BE2C (cell line): ENCODE measurements at regions not wholly inside any gene's neighbourhood (a gene's known extent, or its start where the extent isn't known, plus 50 kb on each side); places are given as distances from the start of the nearest gene placed in this dataset.
"Not testable (repeated sequence)": the region's sequence is repeated elsewhere in the genome, so short reads cannot be mapped to it uniquely, and the experiment has no call there.

ENCODE experiments used
- DNase-seq: peaks from one replicate; pipeline ENCODE4 v3.0.0-alpha.2; 2020
- H3K27me3 ChIP-seq: fragments of 250-450 bp; sonication (Bioruptor Pico); 2 replicates; pipeline ENCODE4 v1.5.1; 2020; ENCODE audit warnings: mild to moderate bottlenecking
- H3K36me3 ChIP-seq: fragments of 250-450 bp; sonication (Bioruptor Pico); 2 replicates; pipeline ENCODE4 v1.5.1; 2020; ENCODE audit warnings: mild to moderate bottlenecking
- H3K4me1 ChIP-seq: fragments of 250-450 bp; sonication (Bioruptor Pico); 2 replicates; pipeline ENCODE4 v1.5.1; 2020
- H3K4me3 ChIP-seq: 2 replicates; pipeline ENCODE4 v1.5.1; 2011; ENCODE audit warnings: low read depth, low read length
- H3K9me3 ChIP-seq: fragments of 250-450 bp; sonication (Bioruptor Pico); 2 replicates; pipeline ENCODE4 v1.5.1; 2020
- TF ChIP-seq, protein P1 (sequence below): IDR thresholded peaks from 2 replicates; pipeline ENCODE4 v1.5.1; 2012; ENCODE audit warnings: mild to moderate bottlenecking, low read depth, low read length

DNA sequence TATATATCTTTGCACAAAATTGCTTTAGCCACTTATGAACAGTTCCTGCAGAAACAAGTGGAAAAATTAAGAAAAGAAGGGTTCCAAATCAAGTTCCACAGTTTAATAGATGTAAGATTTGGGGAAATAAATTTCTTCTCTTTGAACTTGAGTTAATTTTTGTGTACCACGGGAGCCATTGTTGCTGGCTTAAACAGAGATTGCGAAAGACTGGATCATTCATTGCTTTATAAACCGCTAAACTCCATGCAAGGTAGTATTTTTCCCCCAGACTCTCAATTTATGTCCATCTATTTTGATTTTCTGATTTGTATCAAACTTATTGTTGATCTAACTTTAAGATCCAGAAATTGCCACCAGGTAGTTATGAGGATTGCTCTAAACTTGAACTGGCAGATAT is 246.1 kb upstream of the ADGRL4 start:
- no peak for DNase-seq
- no peaks in the 10 kb centered on the region for H3K4me1 ChIP-seq
- no peaks in the 10 kb centered on the region for H3K27me3 ChIP-seq
- H3K4me3 ChIP-seq, result no peak overlapping the region
- TF ChIP-seq, protein P1, sequence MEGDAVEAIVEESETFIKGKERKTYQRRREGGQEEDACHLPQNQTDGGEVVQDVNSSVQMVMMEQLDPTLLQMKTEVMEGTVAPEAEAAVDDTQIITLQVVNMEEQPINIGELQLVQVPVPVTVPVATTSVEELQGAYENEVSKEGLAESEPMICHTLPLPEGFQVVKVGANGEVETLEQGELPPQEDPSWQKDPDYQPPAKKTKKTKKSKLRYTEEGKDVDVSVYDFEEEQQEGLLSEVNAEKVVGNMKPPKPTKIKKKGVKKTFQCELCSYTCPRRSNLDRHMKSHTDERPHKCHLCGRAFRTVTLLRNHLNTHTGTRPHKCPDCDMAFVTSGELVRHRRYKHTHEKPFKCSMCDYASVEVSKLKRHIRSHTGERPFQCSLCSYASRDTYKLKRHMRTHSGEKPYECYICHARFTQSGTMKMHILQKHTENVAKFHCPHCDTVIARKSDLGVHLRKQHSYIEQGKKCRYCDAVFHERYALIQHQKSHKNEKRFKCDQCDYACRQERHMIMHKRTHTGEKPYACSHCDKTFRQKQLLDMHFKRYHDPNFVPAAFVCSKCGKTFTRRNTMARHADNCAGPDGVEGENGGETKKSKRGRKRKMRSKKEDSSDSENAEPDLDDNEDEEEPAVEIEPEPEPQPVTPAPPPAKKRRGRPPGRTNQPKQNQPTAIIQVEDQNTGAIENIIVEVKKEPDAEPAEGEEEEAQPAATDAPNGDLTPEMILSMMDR, result no peak
- H3K36me3 ChIP-seq, result no peaks in the 10 kb centered on the region
- H3K9me3 ChIP-seq, result no peaks in the 10 kb centered on the region

DNA sequence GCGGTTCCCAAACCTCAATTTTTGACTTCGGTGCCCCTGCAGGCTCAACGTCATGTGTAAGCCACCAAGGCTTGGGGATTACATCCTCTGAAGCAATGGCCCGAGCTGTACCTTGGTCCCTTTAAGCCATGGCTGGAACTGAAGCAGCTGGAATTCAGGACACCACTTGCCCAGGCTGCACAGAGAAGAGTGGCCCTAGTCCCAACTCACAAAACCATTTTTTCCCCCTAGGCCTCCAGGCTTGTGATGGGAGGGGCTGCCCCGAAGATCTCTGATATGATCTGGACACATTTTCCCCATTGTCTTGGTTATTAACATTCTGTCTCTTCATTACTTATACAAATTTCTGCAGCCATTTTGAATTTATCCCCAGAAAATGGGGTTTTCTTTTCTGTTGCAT is 233.3 kb upstream of the ADGRL4 start:
- Histone ChIP-seq H3K4me3 (no peak overlapping the region), H3K36me3 (no peaks in the 10 kb centered on the region), H3K4me1 (no peaks in the 10 kb centered on the region), H3K9me3 (no peaks in the 10 kb centered on the region), H3K27me3 (no peaks in the 10 kb centered on the region)
- TF ChIP-seq, protein P1, result no peak
- DNase-seq, result no peak

DNA sequence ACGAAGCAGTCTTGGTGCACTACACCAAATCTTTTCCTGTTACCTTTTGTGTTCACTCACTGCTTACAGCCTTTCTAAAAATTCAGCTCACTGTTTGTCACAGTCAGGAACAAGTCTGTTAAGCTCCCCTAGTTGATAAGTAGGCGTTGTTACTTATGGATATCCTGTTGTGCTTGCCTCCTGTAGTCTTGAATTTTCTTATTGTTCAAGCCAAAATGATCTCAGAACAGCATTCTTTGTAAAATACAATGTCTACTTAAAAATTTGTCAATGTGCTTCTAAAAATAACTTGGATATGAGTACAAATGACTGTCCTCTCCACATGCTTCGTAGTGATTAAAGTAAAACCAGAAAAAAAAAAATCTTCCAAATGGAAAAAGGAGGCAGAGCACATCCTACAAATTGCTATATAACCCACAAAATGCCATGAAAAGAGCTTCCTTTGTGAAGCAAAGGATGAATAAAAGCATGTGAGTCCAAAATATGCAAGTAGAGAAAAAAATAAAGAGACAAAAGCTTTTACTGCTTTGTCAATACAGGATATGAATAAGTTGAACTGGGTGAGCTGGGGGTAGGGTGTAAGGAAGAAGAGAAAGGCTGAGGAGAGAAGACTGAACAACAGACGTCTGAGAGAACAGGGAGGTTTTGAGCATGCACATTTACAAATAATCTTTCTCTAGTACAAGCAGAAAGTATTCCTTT is 228.9 kb upstream of the ADGRL4 start:
- Histone ChIP-seq H3K4me1 (no peaks in the 10 kb centered on the region), H3K9me3 (no peaks in the 10 kb centered on the region), H3K36me3 (no peaks in the 10 kb centered on the region), H3K27me3 (no peaks in the 10 kb centered on the region), H3K4me3 (no peak overlapping the region)
- TF ChIP-seq, protein P1, result no peak
- DNase-seq, result no peak

GRCh38 chr1:79232818-79233217 is 226.3 kb upstream of the ADGRL4 start:
- Histone ChIP-seq H3K36me3 (no peaks in the 10 kb centered on the region), H3K4me3 (no peak overlapping the region), H3K9me3 (no peaks in the 10 kb centered on the region), H3K27me3 (no peaks in the 10 kb centered on the region), H3K4me1 (no peaks in the 10 kb centered on the region)
- no peak for DNase-seq
- TF ChIP-seq, protein P1, result no peak

- DNase-seq, H3K9me3 ChIP-seq, H3K4me3 ChIP-seq, H3K36me3 ChIP-seq, H3K4me1 ChIP-seq, H3K27me3 ChIP-seq: not testable (repeated sequence)
These were observed 224.2 kb upstream of the ADGRL4 start for GRCh38 chr1:79230751-79231150.

DNA sequence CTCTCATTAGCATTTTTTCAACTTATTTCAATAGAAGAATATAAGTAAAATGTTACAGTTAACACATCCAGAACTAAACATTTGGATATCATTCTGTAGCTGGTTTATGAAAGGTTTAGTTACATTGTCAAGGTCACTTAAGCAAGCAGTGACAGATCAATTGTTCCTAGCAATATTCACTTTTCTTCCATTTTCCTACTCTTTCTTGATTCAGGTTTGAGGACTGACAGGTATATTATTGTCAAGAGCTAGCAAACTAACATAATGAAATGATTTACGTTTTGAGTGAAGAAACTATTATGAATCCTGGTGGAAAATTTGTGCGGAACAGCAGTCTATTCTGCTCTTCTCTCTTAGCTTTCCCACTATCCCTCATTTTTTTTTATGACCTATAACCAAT is 220.4 kb upstream of the ADGRL4 start:
- Histone ChIP-seq H3K4me1 (no peaks in the 10 kb centered on the region), H3K27me3 (no peaks in the 10 kb centered on the region), H3K9me3 (no peaks in the 10 kb centered on the region), H3K36me3 (no peaks in the 10 kb centered on the region), H3K4me3 (no peak overlapping the region)
- TF ChIP-seq, protein P1, result no peak
- no peak for DNase-seq
